Cerebellar cortex (tissue), 1 donor: ENCODE measurements at regions not wholly inside any gene's neighbourhood (a gene's known extent, or its start where the extent isn't known, plus 50 kb on each side); places are given as distances from the start of the nearest gene placed in this dataset.

Experiments used
- DNase-seq: peaks from one replicate; pipeline ENCODE4 v3.0.0-alpha.2; 2015; ENCODE audit warnings: low spot score

GRCh38 chr3:19717736-19718135 is 216.3 kb downstream of the EFHB start:
- no peak for DNase-seq

GRCh38 chr3:19711160-19711782 is 222.7 kb downstream of the EFHB start:
- no peak for DNase-seq

GRCh38 chr3:19702416-19703078 is 231.5 kb downstream of the EFHB start:
- no peak for DNase-seq

- DNase-seq, result no peak
Observed at GRCh38 chr3:19688767-19689166, 245.2 kb downstream of the EFHB start.

DNA sequence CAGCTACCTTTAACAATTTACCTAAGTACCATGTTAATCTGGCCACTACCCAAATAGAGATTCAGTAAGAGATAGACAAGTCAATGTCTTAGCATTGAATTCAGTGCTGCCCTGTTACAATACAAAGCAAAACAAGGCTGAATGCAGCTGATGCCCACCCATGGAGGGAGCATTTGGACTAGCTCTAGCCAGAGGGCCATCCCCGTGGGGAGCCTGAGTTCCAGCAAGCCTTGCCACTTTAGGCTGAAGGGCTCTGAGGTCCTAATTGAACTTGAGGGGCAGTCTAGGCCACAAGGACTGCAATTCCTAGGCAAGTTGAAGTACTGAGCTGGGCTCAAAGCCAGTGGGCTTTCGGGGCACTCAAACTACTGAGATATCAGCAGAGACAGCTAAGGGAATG is 265.9 kb downstream of the EFHB start:
- DNase-seq, result no peak

DNA sequence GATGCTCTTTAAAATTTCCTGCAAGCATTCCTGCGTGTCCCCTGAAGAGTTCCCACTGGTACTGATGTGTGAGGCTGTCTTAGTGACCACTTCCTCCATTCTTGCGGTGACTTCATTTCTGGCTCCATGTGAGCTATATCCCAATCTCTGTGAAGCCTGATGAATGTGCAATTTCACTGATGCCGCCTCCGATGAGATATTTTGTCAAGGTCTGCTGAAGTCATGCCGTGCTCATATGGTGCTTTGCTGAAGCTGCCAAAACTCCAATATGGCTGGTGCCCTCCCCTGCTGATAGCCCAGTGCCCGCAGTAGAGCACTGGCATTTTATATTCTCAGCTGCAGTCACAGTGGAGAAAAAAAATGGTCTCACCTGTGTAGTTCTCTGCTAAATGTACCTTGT is 271.5 kb downstream of the EFHB start:
- DNase-seq, result peak; percentile 97

DNA sequence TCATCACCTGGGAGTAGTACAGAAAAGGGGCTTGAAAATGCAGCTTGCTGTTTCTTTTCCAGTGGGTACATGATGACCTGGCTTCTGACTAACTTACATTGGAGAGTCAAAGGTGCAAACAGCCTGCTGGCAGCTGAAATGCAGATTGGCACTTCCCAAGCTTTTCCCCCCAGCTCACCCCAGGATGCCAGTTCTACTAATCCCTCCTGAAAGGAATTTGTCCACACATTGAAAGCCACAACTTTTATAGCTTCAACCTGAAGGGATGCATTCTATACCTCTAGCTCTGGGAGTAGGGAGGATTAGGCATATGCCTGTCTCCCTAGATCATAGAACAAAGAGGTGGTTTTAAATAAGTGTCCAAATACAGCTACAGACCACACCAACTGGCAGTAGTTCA is 281.7 kb downstream of the EFHB start:
- DNase-seq, result no peak

DNA sequence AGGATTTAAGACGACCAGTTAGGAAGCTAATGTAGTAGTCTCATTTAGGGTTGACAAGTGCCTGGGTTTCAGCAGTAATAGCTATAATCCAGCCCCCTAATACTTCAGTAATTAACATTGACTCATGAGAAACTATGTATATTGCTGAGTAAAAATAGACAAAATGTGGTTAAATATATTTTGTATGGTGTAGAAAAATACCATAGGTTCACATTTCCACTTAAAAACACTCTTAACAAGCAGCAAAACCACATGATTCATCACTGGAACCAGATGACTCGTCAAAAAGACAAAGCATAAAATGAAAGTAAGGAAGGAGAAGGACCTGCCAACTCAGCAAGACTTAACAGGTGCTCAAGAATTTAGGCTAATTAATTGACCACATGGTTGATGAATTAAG is 288.9 kb downstream of the EFHB start:
- peak; percentile 38 for DNase-seq

GRCh38 chr3:19644405-19644804 is 289.6 kb downstream of the EFHB start:
- DNase-seq, result no peak

DNA sequence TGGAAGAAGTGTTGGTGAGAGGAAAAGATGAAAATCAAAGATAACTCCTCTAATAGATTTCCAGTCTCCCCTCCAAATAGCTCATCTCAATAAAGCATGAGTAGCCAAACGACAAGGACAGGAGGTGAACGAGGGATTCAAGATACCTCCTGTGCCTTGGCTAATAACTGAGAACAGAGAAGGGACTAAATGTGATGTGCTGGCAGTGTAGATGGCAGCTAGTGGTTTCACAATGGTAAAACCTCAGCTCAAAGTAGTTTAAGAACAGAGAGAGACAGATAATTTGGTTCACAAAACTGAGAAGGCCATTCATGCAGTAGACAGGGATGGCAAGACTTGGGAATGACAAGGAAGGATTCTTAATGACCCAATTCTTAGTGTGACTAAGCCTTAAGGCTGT is 292.6 kb downstream of the EFHB start:
- no peak for DNase-seq

GRCh38 chr3:19632099-19633074 is 301.6 kb downstream of the EFHB start:
- no peak for DNase-seq

DNA sequence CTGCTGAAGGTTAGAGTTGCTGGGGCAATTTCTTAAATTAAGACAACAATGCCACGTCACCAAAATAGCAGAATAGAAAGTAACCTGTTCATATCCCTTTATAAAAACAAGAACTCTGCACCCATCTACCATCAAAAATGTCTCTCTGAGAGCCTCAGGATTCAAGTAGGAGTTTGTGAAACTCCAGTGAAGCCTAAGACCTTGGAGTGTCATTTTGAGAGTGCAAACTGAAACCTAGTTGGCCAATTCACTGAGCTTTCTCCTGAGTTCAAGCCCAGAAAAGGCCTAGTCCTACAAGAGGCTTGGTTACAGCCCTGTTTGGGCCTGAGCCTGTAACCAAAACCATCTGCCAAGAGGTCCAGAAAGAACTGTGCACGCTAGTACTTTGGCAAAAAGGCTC is 335.1 kb downstream of the EFHB start:
- no peak for DNase-seq

DNA sequence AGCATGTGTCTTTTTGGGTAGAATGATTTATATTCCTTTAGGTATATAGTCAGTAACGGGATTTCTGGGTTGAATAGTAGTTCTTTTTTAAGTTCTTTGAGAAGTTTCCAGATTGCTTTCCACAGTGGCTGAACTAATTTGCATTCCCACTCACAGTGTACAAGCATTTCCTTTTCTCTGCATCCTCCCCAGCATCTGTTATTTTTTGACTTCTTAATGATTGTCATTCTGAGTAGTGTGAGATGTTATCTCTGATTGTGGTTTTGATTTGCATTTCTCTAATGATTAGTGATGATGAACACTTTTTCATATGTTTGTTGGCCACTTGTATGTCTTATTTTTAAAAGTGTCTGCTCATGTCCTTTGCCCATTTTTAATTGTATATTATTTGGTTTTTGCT is 337.6 kb downstream of the EFHB start:
- no peak for DNase-seq

DNA sequence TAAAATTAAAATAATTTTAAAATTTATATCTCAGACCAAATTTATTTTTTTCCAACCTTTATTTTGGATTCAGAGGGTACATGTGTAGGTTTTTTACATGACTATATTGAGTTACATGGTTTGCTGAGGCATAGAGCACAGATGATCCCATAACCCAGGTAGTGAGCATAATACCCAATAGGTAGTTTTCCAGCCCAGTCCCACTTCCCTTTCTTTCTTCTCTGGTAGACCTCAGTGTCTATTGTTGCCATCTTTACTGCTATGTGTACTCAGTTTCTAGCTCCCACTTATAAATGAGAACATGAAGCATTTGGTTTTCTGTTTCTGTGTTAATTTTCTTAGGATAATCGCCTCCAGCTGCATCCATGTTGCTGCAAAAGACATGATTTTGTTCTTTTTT is 338.1 kb downstream of the EFHB start:
- no peak for DNase-seq
